ENCODE measurements at regions not wholly inside any gene's neighbourhood (a gene's known extent, or its start where the extent isn't known, plus 50 kb on each side); places are given as distances from the start of the nearest gene placed in this dataset.

- TF ChIP-seq, protein P1, sequence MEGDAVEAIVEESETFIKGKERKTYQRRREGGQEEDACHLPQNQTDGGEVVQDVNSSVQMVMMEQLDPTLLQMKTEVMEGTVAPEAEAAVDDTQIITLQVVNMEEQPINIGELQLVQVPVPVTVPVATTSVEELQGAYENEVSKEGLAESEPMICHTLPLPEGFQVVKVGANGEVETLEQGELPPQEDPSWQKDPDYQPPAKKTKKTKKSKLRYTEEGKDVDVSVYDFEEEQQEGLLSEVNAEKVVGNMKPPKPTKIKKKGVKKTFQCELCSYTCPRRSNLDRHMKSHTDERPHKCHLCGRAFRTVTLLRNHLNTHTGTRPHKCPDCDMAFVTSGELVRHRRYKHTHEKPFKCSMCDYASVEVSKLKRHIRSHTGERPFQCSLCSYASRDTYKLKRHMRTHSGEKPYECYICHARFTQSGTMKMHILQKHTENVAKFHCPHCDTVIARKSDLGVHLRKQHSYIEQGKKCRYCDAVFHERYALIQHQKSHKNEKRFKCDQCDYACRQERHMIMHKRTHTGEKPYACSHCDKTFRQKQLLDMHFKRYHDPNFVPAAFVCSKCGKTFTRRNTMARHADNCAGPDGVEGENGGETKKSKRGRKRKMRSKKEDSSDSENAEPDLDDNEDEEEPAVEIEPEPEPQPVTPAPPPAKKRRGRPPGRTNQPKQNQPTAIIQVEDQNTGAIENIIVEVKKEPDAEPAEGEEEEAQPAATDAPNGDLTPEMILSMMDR (IDR thresholded peaks at IDR 0.05): no peak
Measured at GRCh38 chr16:52073024-52073423, 473.9 kb downstream of the TOX3 start.

GRCh38 chr16:52071101-52071500, 475.8 kb downstream of the TOX3 start:
- TF ChIP-seq, protein P1 (IDR thresholded peaks at IDR 0.05): no peak

- TF ChIP-seq, protein P1 (IDR thresholded peaks at IDR 0.05): no peak
Measured at GRCh38 chr16:52070341-52071057, 476.4 kb downstream of the TOX3 start.

- TF ChIP-seq, protein P1 (IDR thresholded peaks at IDR 0.05): peak; percentile 72
Measured at GRCh38 chr16:52069866-52070265, 477.1 kb downstream of the TOX3 start.

DNA sequence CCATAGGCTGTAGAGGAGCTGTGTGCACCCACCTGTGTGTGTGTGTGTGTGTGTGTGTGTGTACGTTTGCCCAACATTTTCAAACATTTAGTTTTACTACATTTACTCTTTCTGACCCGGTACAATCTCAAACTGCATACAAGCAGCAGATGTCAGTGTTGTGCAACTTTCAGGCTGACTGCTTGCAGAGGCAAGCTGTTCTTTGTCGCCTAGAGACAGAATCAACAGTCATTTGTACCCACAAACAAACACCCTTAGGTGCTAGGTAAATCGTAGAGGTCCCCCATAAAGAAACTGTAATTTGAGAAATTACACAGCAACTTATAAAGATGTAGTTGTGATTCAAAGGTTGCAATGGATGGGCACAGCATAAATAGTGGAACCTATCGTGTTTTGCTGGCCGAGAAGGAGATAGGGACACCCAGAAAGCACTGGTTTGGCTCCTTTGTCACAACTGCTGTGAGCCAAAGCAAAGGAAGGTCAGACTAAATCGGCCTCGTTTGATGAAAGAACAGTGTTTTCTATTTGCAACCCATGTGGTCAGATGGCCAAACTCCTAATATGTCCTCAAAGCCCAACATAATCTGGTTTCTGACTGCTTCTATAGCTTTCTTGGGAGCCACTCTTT, 478.4 kb downstream of the TOX3 start:
- TF ChIP-seq, protein P1 (IDR thresholded peaks at IDR 0.05): peak; percentile 77

DNA sequence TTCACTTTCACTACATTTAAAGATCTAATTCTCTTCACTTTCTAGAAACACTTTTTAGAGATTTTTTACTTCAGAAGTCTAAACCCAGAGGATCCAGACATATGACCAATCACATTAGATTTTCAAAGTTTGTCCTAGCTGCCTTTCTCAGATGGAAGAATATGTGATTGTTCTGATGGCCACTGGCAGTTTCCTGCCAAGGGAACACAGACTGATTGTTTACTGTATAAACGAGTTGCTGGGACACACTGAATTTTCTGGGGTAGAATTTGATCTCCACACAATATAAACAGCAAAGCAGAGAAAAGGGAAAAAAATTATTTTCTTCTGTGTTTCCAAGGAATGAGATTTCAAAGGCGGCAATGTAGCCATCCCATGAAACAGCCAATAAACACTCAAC, 480.0 kb downstream of the TOX3 start:
- TF ChIP-seq, protein P1 (IDR thresholded peaks at IDR 0.05): no peak

- TF ChIP-seq, protein P1 (IDR thresholded peaks at IDR 0.05): no peak
Measured at GRCh38 chr16:52056259-52056658, 490.7 kb downstream of the TOX3 start.

All from LNCAP (cell line).